ENCODE measurements at regions not wholly inside any gene's neighbourhood (a gene's known extent, or its start where the extent isn't known, plus 50 kb on each side); places are given as distances from the start of the nearest gene placed in this dataset.

DNA sequence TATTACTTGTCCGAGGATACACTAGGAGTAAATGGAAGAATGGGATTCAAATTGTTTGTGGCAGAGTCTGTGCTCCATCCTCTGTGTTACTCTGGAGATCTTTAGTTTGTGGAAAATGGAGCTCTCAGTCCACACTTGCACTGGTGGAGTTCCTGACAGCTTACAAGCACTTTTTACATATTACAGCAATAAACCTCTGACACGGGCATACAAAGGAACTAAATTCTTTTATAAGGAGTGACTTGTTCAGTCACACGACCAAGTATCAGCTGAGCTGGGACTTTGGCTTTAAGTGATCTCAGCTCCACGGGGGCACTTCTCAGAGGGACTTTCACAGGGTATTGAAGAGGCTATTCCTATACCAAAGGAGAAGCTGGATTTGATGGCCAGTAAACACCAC, 417.5 kb downstream of the LRIG3 start:
- Histone ChIP-seq H3K4me1 (ENCODE audit: control insufficient read depth in 2 of 2, insufficient read depth in 2 of 2, low read length in 2 of 2) (no peaks in the 10 kb centered on the region), H3K9me3 (ENCODE audit: control extremely low read depth in 1 of 3, control insufficient read depth in 2 of 3, insufficient read depth in 1 of 3, low read length in 2 of 3) (no peaks in the 10 kb centered on the region), H2AFZ (ENCODE audit: insufficient read depth, low read depth, low read length, poor library complexity, severe bottlenecking) (no peak overlapping the region), H3K36me3 (replicated peaks in 1 of 2; ENCODE audit: control extremely low read depth in 1 of 2, control insufficient read depth in 1 of 2, extremely low read depth in 1 of 2, insufficient read depth in 2 of 2, low read length in 1 of 2) (no peaks in the 10 kb centered on the region), H3K4me3 (ENCODE audit: control extremely low read depth in 1 of 5, extremely low read depth in 1 of 5, insufficient read depth in 1 of 5, low read depth in 2 of 5, low read length in 4 of 5) (no peak overlapping the region), H4K20me1 (ENCODE audit: control insufficient read depth, insufficient read depth, low read length, poor library complexity, severe bottlenecking) (no peaks in the 10 kb centered on the region), H3K4me2 (replicated peaks; ENCODE audit: low read depth, low read length, poor library complexity, severe bottlenecking) (no peak overlapping the region), H3K27ac (ENCODE audit: low read length in 2 of 2) (no peak overlapping the region), H3K79me2 (ENCODE audit: control insufficient read depth, insufficient read depth, low read length) (no peaks in the 10 kb centered on the region), H3K9ac (ENCODE audit: low read length) (no peak overlapping the region), H3K27me3 (replicated peaks in 1 of 4; ENCODE audit: control extremely low read depth in 1 of 4, control insufficient read depth in 3 of 4, insufficient read depth in 4 of 4, low read length in 3 of 4) (no peaks in the 10 kb centered on the region)
- CTCF ChIA-PET, result no interaction called here
- DNase-seq, result no peak
- POLR2A ChIA-PET, result no interaction called here
- no peak for TF ChIP-seq EZH2 (IDR thresholded peaks at IDR 0.05; ENCODE audit: borderline replicate concordance, insufficient read depth, low read depth, low read length, poor library complexity, severe bottlenecking)
- TF ChIP-seq, protein P1, sequence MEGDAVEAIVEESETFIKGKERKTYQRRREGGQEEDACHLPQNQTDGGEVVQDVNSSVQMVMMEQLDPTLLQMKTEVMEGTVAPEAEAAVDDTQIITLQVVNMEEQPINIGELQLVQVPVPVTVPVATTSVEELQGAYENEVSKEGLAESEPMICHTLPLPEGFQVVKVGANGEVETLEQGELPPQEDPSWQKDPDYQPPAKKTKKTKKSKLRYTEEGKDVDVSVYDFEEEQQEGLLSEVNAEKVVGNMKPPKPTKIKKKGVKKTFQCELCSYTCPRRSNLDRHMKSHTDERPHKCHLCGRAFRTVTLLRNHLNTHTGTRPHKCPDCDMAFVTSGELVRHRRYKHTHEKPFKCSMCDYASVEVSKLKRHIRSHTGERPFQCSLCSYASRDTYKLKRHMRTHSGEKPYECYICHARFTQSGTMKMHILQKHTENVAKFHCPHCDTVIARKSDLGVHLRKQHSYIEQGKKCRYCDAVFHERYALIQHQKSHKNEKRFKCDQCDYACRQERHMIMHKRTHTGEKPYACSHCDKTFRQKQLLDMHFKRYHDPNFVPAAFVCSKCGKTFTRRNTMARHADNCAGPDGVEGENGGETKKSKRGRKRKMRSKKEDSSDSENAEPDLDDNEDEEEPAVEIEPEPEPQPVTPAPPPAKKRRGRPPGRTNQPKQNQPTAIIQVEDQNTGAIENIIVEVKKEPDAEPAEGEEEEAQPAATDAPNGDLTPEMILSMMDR (IDR thresholded peaks at IDR 0.05), result no peak
- Mint-ChIP-seq H3K27me3 (no peaks in the 10 kb centered on the region), H3K4me3 (no peak overlapping the region), H3K9me3 (ENCODE audit: insufficient read depth) (no peaks in the 10 kb centered on the region), H3K27ac (no peak overlapping the region), H3K4me1 (no peaks in the 10 kb centered on the region)
- 75% methylated on average over 3 of the region's 4 CpGs for WGBS (ENCODE audit: insufficient coverage)
- ATAC-seq (ENCODE audit: low read depth), result no peak
- intact Hi-C loops (cut with micrococcal nuclease), result no loop called here

DNA sequence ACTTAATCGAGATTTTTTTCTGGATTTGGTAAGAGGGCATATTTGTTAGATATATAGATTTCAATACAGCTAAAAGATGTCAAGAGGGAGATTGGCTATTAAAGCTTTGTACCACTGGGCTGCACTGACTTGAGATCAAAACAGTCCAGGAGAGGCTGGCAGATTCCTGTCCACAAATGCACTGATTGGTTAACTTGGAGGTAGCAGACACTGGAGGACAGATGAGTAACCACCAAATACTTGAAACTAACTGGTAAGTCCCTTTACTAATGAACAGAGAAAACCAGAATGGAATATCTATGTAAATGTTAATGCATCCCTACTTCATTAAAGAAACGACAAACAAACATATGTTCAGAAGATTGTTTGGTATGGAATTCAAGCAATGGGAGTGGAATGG, 416.6 kb downstream of the LRIG3 start:
- no peak overlapping the region for H3K27ac ChIP-seq (ENCODE audit: low read length in 2 of 2)
- H4K20me1 ChIP-seq (ENCODE audit: control insufficient read depth, insufficient read depth, low read length, poor library complexity, severe bottlenecking), result no peaks in the 10 kb centered on the region
- no peaks in the 10 kb centered on the region for H3K79me2 ChIP-seq (ENCODE audit: control insufficient read depth, insufficient read depth, low read length)
- H3K4me2 ChIP-seq (replicated peaks; ENCODE audit: low read depth, low read length, poor library complexity, severe bottlenecking), result no peak overlapping the region
- no peak overlapping the region for H3K9ac ChIP-seq (ENCODE audit: low read length)
- no peaks in the 10 kb centered on the region for H3K9me3 ChIP-seq (ENCODE audit: control extremely low read depth in 1 of 3, control insufficient read depth in 2 of 3, insufficient read depth in 1 of 3, low read length in 2 of 3)
- Mint-ChIP-seq H3K9me3 (ENCODE audit: insufficient read depth) (no peaks in the 10 kb centered on the region), H3K27me3 (no peaks in the 10 kb centered on the region), H3K4me3 (no peak overlapping the region), H3K27ac (no peak overlapping the region), H3K4me1 (no peaks in the 10 kb centered on the region)
- ATAC-seq (ENCODE audit: low read depth) (no peak), DNase-seq (no peak)
- H3K4me3 ChIP-seq (ENCODE audit: control extremely low read depth in 1 of 5, extremely low read depth in 1 of 5, insufficient read depth in 1 of 5, low read depth in 2 of 5, low read length in 4 of 5), result no peak overlapping the region
- WGBS (ENCODE audit: insufficient coverage), result no CpG with 5 or more reads among the region's 2 CpGs
- ChIA-PET POLR2A (no interaction called here), CTCF (no interaction called here)
- H2AFZ ChIP-seq (ENCODE audit: insufficient read depth, low read depth, low read length, poor library complexity, severe bottlenecking), result no peak overlapping the region
- no peaks in the 10 kb centered on the region for H3K4me1 ChIP-seq (ENCODE audit: control insufficient read depth in 2 of 2, insufficient read depth in 2 of 2, low read length in 2 of 2)
- TF ChIP-seq EZH2 (IDR thresholded peaks at IDR 0.05; ENCODE audit: borderline replicate concordance, insufficient read depth, low read depth, low read length, poor library complexity, severe bottlenecking), result no peak
- TF ChIP-seq, protein P1 (IDR thresholded peaks at IDR 0.05), result no peak
- intact Hi-C loops (cut with micrococcal nuclease), result no loop called here
- H3K36me3 ChIP-seq (replicated peaks in 1 of 2; ENCODE audit: control extremely low read depth in 1 of 2, control insufficient read depth in 1 of 2, extremely low read depth in 1 of 2, insufficient read depth in 2 of 2, low read length in 1 of 2), result no peaks in the 10 kb centered on the region
- no peaks in the 10 kb centered on the region for H3K27me3 ChIP-seq (replicated peaks in 1 of 4; ENCODE audit: control extremely low read depth in 1 of 4, control insufficient read depth in 3 of 4, insufficient read depth in 4 of 4, low read length in 3 of 4)

Measured in B cell (primary cell).